Right lobe of liver (tissue), 6 donors: ENCODE measurements at regions not wholly inside any gene's neighbourhood (a gene's known extent, or its start where the extent isn't known, plus 50 kb on each side); places are given as distances from the start of the nearest gene placed in this dataset.
A peak's percentile ranks its signal among the peaks of the same experiment; 100 is the strongest.

ENCODE experiments used
- ATAC-seq, 4 donors: fragments of 200-7000 bp; cut with Tn5 transposase; one replicate each; pipeline ENCODE4 v1.9.1; 2020; ENCODE audit warnings: mild to moderate bottlenecking in 4 of 4, moderate library complexity in 4 of 4
- DNase-seq, 3 donors: peaks; one replicate each; pipeline ENCODE4 v3.0.0-alpha.2; 2020
- H3K27ac ChIP-seq, 3 donors: fragments of 200-600 bp; one replicate each; pipeline ENCODE4 v1.8.0; 2022
- H3K27me3 ChIP-seq, 2 donors: fragments of 200-600 bp; one replicate each; pipeline ENCODE4 v1.8.0; 2022
- H3K36me3 ChIP-seq, 4 donors: fragments of 200-600 bp; sonication (generic) in 1 of 4; one replicate each; pipeline versions ENCODE4 v1.5.1 to v1.8.0; 2017 to 2022; ENCODE audit warnings: control low read depth in 1 of 4
- H3K4me1 ChIP-seq, 4 donors: fragments of 200-600 bp; sonication (generic) in 1 of 4; one replicate each; pipeline versions ENCODE4 v1.5.1 to v1.8.0; 2017 to 2022; ENCODE audit warnings: control low read depth in 1 of 4
- H3K4me3 ChIP-seq, 3 donors: fragments of 200-600 bp; one replicate each; pipeline ENCODE4 v1.8.0; 2022
- H3K9me3 ChIP-seq, 4 donors: fragments of 200-600 bp; sonication (generic) in 1 of 4; one replicate each; pipeline versions ENCODE4 v1.5.1 to v1.8.0; 2017 to 2022; ENCODE audit warnings: control low read depth in 1 of 4
- POLR2A ChIP-seq: fragments of 450-650 bp; IDR thresholded peaks from one replicate; pipeline ENCODE4 v1.6.1; 2017; ENCODE audit warnings: antibody characterized with exemption, mild to moderate bottlenecking
- WGBS: methylation state at CpG from one replicate; pipeline ENCODE4 v1.1.6; 2018; ENCODE audit warnings: low coverage, low lambda C conversion rate; ENCODE audit not compliant: insufficient coverage; ENCODE audit errors: missing lambda C conversion rate; 5-methylcytosine and 5-hydroxymethylcytosine counted together
- intact Hi-C, 2 donors: fragments of 100-400 bp; cut with DNase I; formaldehyde crosslinking; loops; one replicate each; pipeline versions ENCODE4 v1.11.2 to v1.14.1; 2022
- TF ChIP-seq, protein P1 (sequence below), 4 donors: fragments of 200-600 bp in 3 of 4; fragments of 450-650 bp in 1 of 4; IDR thresholded peaks; one replicate each; pipeline versions ENCODE4 v1.5.1 to v1.8.0; 2016 to 2022; ENCODE audit warnings: antibody characterized with exemption in 4 of 4, mild to moderate bottlenecking in 2 of 4
- donor health status: DM: no; HTN: yes; CAD: no.
- donor health status: DM: no; HTN: no; CAD: no.
- donor health status: DM: no; HTN: no; CAD: no.
- donor health status: DM: no; HTN: yes; CAD: no.
- donor health status: DM: no; HTN: yes; CAD: no.

- TF ChIP-seq, protein P1, sequence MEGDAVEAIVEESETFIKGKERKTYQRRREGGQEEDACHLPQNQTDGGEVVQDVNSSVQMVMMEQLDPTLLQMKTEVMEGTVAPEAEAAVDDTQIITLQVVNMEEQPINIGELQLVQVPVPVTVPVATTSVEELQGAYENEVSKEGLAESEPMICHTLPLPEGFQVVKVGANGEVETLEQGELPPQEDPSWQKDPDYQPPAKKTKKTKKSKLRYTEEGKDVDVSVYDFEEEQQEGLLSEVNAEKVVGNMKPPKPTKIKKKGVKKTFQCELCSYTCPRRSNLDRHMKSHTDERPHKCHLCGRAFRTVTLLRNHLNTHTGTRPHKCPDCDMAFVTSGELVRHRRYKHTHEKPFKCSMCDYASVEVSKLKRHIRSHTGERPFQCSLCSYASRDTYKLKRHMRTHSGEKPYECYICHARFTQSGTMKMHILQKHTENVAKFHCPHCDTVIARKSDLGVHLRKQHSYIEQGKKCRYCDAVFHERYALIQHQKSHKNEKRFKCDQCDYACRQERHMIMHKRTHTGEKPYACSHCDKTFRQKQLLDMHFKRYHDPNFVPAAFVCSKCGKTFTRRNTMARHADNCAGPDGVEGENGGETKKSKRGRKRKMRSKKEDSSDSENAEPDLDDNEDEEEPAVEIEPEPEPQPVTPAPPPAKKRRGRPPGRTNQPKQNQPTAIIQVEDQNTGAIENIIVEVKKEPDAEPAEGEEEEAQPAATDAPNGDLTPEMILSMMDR (IDR thresholded peaks at IDR 0.05), result no peak
- DNase-seq, result no peak
- 40% methylated on average over 6 of the region's 6 CpGs for WGBS
Measured at GRCh38 chr13:30816736-30817135, 81.4 kb downstream of the ALOX5AP start.

DNA sequence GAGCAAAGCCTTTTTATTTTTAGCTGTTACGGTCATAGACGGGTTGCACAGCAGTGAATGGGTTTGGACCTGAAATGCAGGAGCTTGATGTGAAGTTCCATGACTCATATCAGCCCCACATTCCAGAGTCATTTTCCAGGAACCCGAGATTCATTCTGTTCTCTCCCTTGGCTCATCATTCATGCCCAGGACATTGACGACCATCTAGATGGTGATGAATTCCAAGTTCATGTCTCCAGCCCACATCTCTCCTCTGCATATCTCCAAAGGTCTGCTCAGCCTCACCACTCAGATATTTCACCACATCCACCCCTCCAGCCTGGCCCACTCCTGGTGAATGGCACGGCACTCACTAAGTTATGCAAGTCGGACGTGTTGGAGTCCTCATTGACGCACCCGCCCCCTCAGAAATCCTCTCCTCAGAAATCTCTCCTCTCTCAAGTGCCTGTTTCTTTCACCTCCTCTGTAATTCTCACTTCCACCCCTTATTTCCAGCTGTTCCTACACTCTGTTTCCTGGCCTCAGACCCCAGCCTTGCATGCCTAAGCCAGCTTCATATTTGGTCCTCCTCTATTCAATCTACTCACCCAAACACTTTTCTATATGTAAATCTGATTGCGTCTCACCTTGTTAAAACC is 83.1 kb downstream of the ALOX5AP start:
- no peak overlapping the region for H3K4me3 ChIP-seq
- 81% methylated on average over 7 of the region's 10 CpGs for WGBS
- H3K27me3 ChIP-seq, result no peaks in the 10 kb centered on the region
- no peak for ATAC-seq
- intact Hi-C loops, result no loop called here
- no peaks in the 10 kb centered on the region for H3K36me3 ChIP-seq
- TF ChIP-seq, protein P1 (IDR thresholded peaks at IDR 0.05), result no peak
- no peak for TF ChIP-seq POLR2A
- no peaks in the 10 kb centered on the region for H3K9me3 ChIP-seq
- DNase-seq, result no peak
- no peaks in the 10 kb centered on the region for H3K4me1 ChIP-seq
- no peak overlapping the region for H3K27ac ChIP-seq

More at GRCh38 chr13:30816736-30817135, 81.4 kb downstream of the ALOX5AP start:
- H3K4me1 ChIP-seq, result no peaks in the 10 kb centered on the region
- H3K27me3 ChIP-seq, result no peaks in the 10 kb centered on the region
- intact Hi-C loops, result no loop called here
- no peaks in the 10 kb centered on the region for H3K9me3 ChIP-seq
- no peak overlapping the region for H3K27ac ChIP-seq
- peak; percentile 53 to 77 (median 66) for ATAC-seq
- no peak overlapping the region for H3K4me3 ChIP-seq
- no peaks in the 10 kb centered on the region for H3K36me3 ChIP-seq

GRCh38 chr13:30819136-30819888 is 84.0 kb downstream of the ALOX5AP start:
- Histone ChIP-seq H3K36me3 (no peaks in the 10 kb centered on the region), H3K4me3 (no peak overlapping the region), H3K4me1 (no peaks in the 10 kb centered on the region), H3K27ac (no peak overlapping the region), H3K9me3 (no peaks in the 10 kb centered on the region), H3K27me3 (no peaks in the 10 kb centered on the region)
- no peak for ATAC-seq
- 77% methylated on average over 7 of the region's 7 CpGs for WGBS
- intact Hi-C loops, result no loop called here
- no peak for DNase-seq
- no peak for TF ChIP-seq POLR2A
- TF ChIP-seq, protein P1 (IDR thresholded peaks at IDR 0.05), result no peak

- WGBS, result 84% methylated on average over 2 of the region's 2 CpGs
Measured at GRCh38 chr13:30821421-30821820, 84.7 kb upstream of the MEDAG start.

More at GRCh38 chr13:30821421-30821820, 84.7 kb upstream of the MEDAG start:
- DNase-seq (no peak), ATAC-seq (no peak)
- no peaks in the 10 kb centered on the region for H3K4me1 ChIP-seq
- H3K4me3 ChIP-seq, result no peak overlapping the region
- no peaks in the 10 kb centered on the region for H3K27me3 ChIP-seq
- TF ChIP-seq, protein P1 (IDR thresholded peaks at IDR 0.05), result no peak
- TF ChIP-seq POLR2A, result no peak
- no peaks in the 10 kb centered on the region for H3K9me3 ChIP-seq
- no peaks in the 10 kb centered on the region for H3K36me3 ChIP-seq
- H3K27ac ChIP-seq, result no peak overlapping the region
- intact Hi-C loops, result no loop called here
